Mesendoderm (in vitro differentiated cells): ENCODE measurements at regions not wholly inside any gene's neighbourhood (a gene's known extent, or its start where the extent isn't known, plus 50 kb on each side); places are given as distances from the start of the nearest gene placed in this dataset.

ENCODE experiments used
- DNase-seq: peaks from one replicate; pipeline ENCODE4 v3.0.0; 2013
- H2AK5ac ChIP-seq: 2 replicates; pipeline ENCODE4 v1.6.1; 2013; ENCODE audit warnings: low read length, inconsistent platforms
- H2BK120ac ChIP-seq: 2 replicates; pipeline ENCODE4 v1.6.1; 2013; ENCODE audit warnings: low read depth, mild to moderate bottlenecking, low read length, moderate library complexity, mixed read lengths
- H2BK15ac ChIP-seq: replicated peaks from 2 replicates; pipeline ENCODE4 v1.6.1; 2013; ENCODE audit warnings: low read depth, mild to moderate bottlenecking, moderate library complexity
- H2BK5ac ChIP-seq: 2 replicates; pipeline ENCODE4 v1.6.1; 2013; ENCODE audit warnings: low read length, inconsistent platforms
- H3K18ac ChIP-seq: 2 replicates; pipeline ENCODE4 v1.6.1; 2013; ENCODE audit warnings: mild to moderate bottlenecking, low read length, mixed read lengths
- H3K23ac ChIP-seq: one replicate; pipeline ENCODE4 v1.6.1; 2013; ENCODE audit warnings: low read length
- H3K27ac ChIP-seq: 2 replicates; pipeline ENCODE4 v1.5.1; 2013; ENCODE audit warnings: low read depth, mild to moderate bottlenecking, inconsistent platforms, low read length, moderate library complexity
- H3K27me3 ChIP-seq: 2 replicates; pipeline ENCODE4 v1.6.1; 2013; ENCODE audit warnings: low read length, control low read depth, mild to moderate bottlenecking, inconsistent platforms; ENCODE audit not compliant: insufficient read depth, poor library complexity
- H3K36me3 ChIP-seq: 2 replicates; pipeline ENCODE4 v1.6.1; 2013; ENCODE audit warnings: low read length, inconsistent platforms; ENCODE audit not compliant: control insufficient read depth, insufficient read depth
- H3K4ac ChIP-seq: one replicate; pipeline ENCODE4 v1.6.1; 2013; ENCODE audit warnings: low read depth, mild to moderate bottlenecking, low read length, moderate library complexity
- H3K4me1 ChIP-seq: 2 replicates; pipeline ENCODE4 v1.6.1; 2013; ENCODE audit warnings: low read depth, low read length, inconsistent platforms; ENCODE audit not compliant: control insufficient read depth
- H3K4me2 ChIP-seq: 2 replicates; pipeline ENCODE4 v1.6.1; 2013; ENCODE audit warnings: low read length
- H3K4me3 ChIP-seq: 2 replicates; pipeline ENCODE4 v1.5.1; 2013; ENCODE audit warnings: mild to moderate bottlenecking, low read length
- H3K56ac ChIP-seq: one replicate; pipeline ENCODE4 v1.6.1; 2013; ENCODE audit warnings: low read length
- H3K79me1 ChIP-seq: 2 replicates; pipeline ENCODE4 v1.6.1; 2013; ENCODE audit warnings: low read length, inconsistent platforms
- H3K79me2 ChIP-seq: 2 replicates; pipeline ENCODE4 v1.6.1; 2013; ENCODE audit warnings: mild to moderate bottlenecking, low read length; ENCODE audit not compliant: control insufficient read depth, insufficient read depth
- H3K9ac ChIP-seq: 2 replicates; pipeline ENCODE4 v1.6.1; 2013; ENCODE audit warnings: low read length, inconsistent platforms
- H4K5ac ChIP-seq: one replicate; pipeline ENCODE4 v1.6.1; 2013; ENCODE audit warnings: low read length
- H4K8ac ChIP-seq: one replicate; pipeline ENCODE4 v1.6.1; 2013; ENCODE audit warnings: low read depth, mild to moderate bottlenecking, control low read depth, low read length, moderate library complexity
- WGBS: extraction: QIAGEN DNeasy Blood & Tissue Kit; methylation state at CpG from one replicate; pipeline ENCODE4 v1.1.7; 2013; ENCODE audit warnings: low lambda C conversion rate, missing lambda C conversion rate; ENCODE audit not compliant: insufficient coverage; ENCODE audit errors: extremely low coverage; 5-methylcytosine and 5-hydroxymethylcytosine counted together

GRCh38 chr2:188766471-188766856 lies 207.7 kb upstream of the COL3A1 start:
- H2BK15ac ChIP-seq, result no peak overlapping the region
- H3K79me1 ChIP-seq, result no peaks in the 10 kb centered on the region
- no peak overlapping the region for H2BK5ac ChIP-seq
- H4K8ac ChIP-seq, result no peak overlapping the region
- no peak overlapping the region for H3K9ac ChIP-seq
- DNase-seq, result no peak
- H3K27me3 ChIP-seq, result no peaks in the 10 kb centered on the region
- H3K4me1 ChIP-seq, result no peaks in the 10 kb centered on the region
- no peak overlapping the region for H3K18ac ChIP-seq
- H3K79me2 ChIP-seq, result no peaks in the 10 kb centered on the region
- H2BK120ac ChIP-seq, result no peak overlapping the region
- no peak overlapping the region for H3K4me2 ChIP-seq
- H4K5ac ChIP-seq, result no peak overlapping the region
- no peak overlapping the region for H3K56ac ChIP-seq
- H3K4ac ChIP-seq, result no peak overlapping the region
- no CpG with 5 or more reads among the region's 3 CpGs for WGBS
- no peak overlapping the region for H3K27ac ChIP-seq
- H3K4me3 ChIP-seq, result no peak overlapping the region
- no peak overlapping the region for H3K23ac ChIP-seq
- no peaks in the 10 kb centered on the region for H3K36me3 ChIP-seq
- H2AK5ac ChIP-seq, result no peak overlapping the region

GRCh38 chr2:188767176-188767575 lies 207.0 kb upstream of the COL3A1 start:
- no peak overlapping the region for H2BK120ac ChIP-seq
- H3K27ac ChIP-seq, result no peak overlapping the region
- DNase-seq, result no peak
- no CpG with 5 or more reads among the region's 1 CpG for WGBS
- no peak overlapping the region for H3K18ac ChIP-seq
- H3K56ac ChIP-seq, result no peak overlapping the region
- H4K5ac ChIP-seq, result no peak overlapping the region
- H3K79me2 ChIP-seq, result no peaks in the 10 kb centered on the region
- H2BK15ac ChIP-seq, result no peak overlapping the region
- no peak overlapping the region for H2BK5ac ChIP-seq
- H3K4me2 ChIP-seq, result no peak overlapping the region
- H2AK5ac ChIP-seq, result no peak overlapping the region
- no peak overlapping the region for H3K9ac ChIP-seq
- no peak overlapping the region for H3K4ac ChIP-seq
- H3K23ac ChIP-seq, result no peak overlapping the region
- H3K4me1 ChIP-seq, result no peaks in the 10 kb centered on the region
- H3K36me3 ChIP-seq, result no peaks in the 10 kb centered on the region
- no peak overlapping the region for H4K8ac ChIP-seq
- no peaks in the 10 kb centered on the region for H3K27me3 ChIP-seq
- no peak overlapping the region for H3K4me3 ChIP-seq
- no peaks in the 10 kb centered on the region for H3K79me1 ChIP-seq

- Histone ChIP-seq H3K27ac (no peak overlapping the region), H2AK5ac (no peak overlapping the region), H3K18ac (no peak overlapping the region), H2BK5ac (no peak overlapping the region), H3K27me3 (no peaks in the 10 kb centered on the region), H3K56ac (no peak overlapping the region), H4K8ac (no peak overlapping the region), H4K5ac (no peak overlapping the region), H3K9ac (no peak overlapping the region), H2BK120ac (no peak overlapping the region), H2BK15ac (no peak overlapping the region), H3K36me3 (no peaks in the 10 kb centered on the region), H3K4me1 (no peaks in the 10 kb centered on the region), H3K79me2 (no peaks in the 10 kb centered on the region), H3K4me2 (no peak overlapping the region), H3K23ac (no peak overlapping the region), H3K79me1 (no peaks in the 10 kb centered on the region), H3K4ac (no peak overlapping the region), H3K4me3 (no peak overlapping the region)
- no peak for DNase-seq
- WGBS, result no CpG with 5 or more reads among the region's 5 CpGs
Observed at GRCh38 chr2:188770296-188770695, 203.9 kb upstream of the COL3A1 start.

- Histone ChIP-seq H3K4me2 (no peak overlapping the region), H3K79me1 (no peaks in the 10 kb centered on the region), H3K36me3 (no peaks in the 10 kb centered on the region), H3K27me3 (no peaks in the 10 kb centered on the region), H3K56ac (no peak overlapping the region), H2BK5ac (no peak overlapping the region), H3K9ac (no peak overlapping the region), H3K4me3 (no peak overlapping the region), H4K8ac (no peak overlapping the region), H3K23ac (no peak overlapping the region), H2BK15ac (no peak overlapping the region), H3K27ac (no peak overlapping the region), H4K5ac (no peak overlapping the region), H3K79me2 (no peaks in the 10 kb centered on the region), H3K4ac (no peak overlapping the region), H3K18ac (no peak overlapping the region), H3K4me1 (no peaks in the 10 kb centered on the region), H2AK5ac (no peak overlapping the region), H2BK120ac (no peak overlapping the region)
- DNase-seq, result no peak
Observed at GRCh38 chr2:188773075-188773474, 201.1 kb upstream of the COL3A1 start.

GRCh38 chr2:188776634-188777033 lies 197.5 kb upstream of the COL3A1 start:
- H3K4ac ChIP-seq, result no peak overlapping the region
- no peak overlapping the region for H3K9ac ChIP-seq
- no peak overlapping the region for H4K8ac ChIP-seq
- H3K4me2 ChIP-seq, result no peak overlapping the region
- no peak overlapping the region for H2BK5ac ChIP-seq
- no peaks in the 10 kb centered on the region for H3K79me2 ChIP-seq
- DNase-seq, result no peak
- no peaks in the 10 kb centered on the region for H3K4me1 ChIP-seq
- H2AK5ac ChIP-seq, result no peak overlapping the region
- H3K4me3 ChIP-seq, result no peak overlapping the region
- H3K56ac ChIP-seq, result no peak overlapping the region
- H3K36me3 ChIP-seq, result no peaks in the 10 kb centered on the region
- H3K23ac ChIP-seq, result no peak overlapping the region
- no peaks in the 10 kb centered on the region for H3K79me1 ChIP-seq
- no peak overlapping the region for H2BK15ac ChIP-seq
- WGBS, result no CpG with 5 or more reads among the region's 1 CpG
- no peak overlapping the region for H3K18ac ChIP-seq
- no peak overlapping the region for H2BK120ac ChIP-seq
- no peak overlapping the region for H3K27ac ChIP-seq
- no peak overlapping the region for H4K5ac ChIP-seq
- no peaks in the 10 kb centered on the region for H3K27me3 ChIP-seq

GRCh38 chr2:188784269-188784762 lies 189.9 kb upstream of the COL3A1 start:
- Histone ChIP-seq H3K18ac (no peak overlapping the region), H3K4ac (no peak overlapping the region), H3K4me2 (no peak overlapping the region), H3K27ac (no peak overlapping the region), H4K8ac (no peak overlapping the region), H2BK120ac (no peak overlapping the region), H3K79me1 (no peaks in the 10 kb centered on the region), H2BK15ac (no peak overlapping the region), H3K36me3 (no peaks in the 10 kb centered on the region), H3K4me1 (no peaks in the 10 kb centered on the region), H3K79me2 (no peaks in the 10 kb centered on the region), H2BK5ac (no peak overlapping the region), H3K4me3 (no peak overlapping the region), H3K56ac (no peak overlapping the region), H3K9ac (no peak overlapping the region), H3K27me3 (no peaks in the 10 kb centered on the region), H2AK5ac (no peak overlapping the region), H4K5ac (no peak overlapping the region), H3K23ac (no peak overlapping the region)
- no peak for DNase-seq
- no CpG with 5 or more reads among the region's 1 CpG for WGBS
